ENCODE measurements at regions not wholly inside any gene's neighbourhood (a gene's known extent, or its start where the extent isn't known, plus 50 kb on each side); places are given as distances from the start of the nearest gene placed in this dataset.

GRCh38 chr11:45463541-45463940 lies 177.4 kb upstream of the SYT13 start:
- Histone ChIP-seq H4K20me1 (ENCODE audit: insufficient read depth, low read length) (no peaks in the 10 kb centered on the region), H3K4me1 (ENCODE audit: low read length) (no peaks in the 10 kb centered on the region), H3F3A (ENCODE audit: insufficient read depth, low read length) (no peaks in the 10 kb centered on the region), H3K4me3 (ENCODE audit: low read length) (no peak overlapping the region), H3K9ac (ENCODE audit: low read length) (no peak overlapping the region), H3K27ac (ENCODE audit: low read length) (no peak overlapping the region), H3K36me3 (replicated peaks; ENCODE audit: insufficient read depth, low read length) (no peaks in the 10 kb centered on the region), H3K9me3 (replicated peaks; ENCODE audit: insufficient read depth, low read length) (no peaks in the 10 kb centered on the region), H3K79me2 (ENCODE audit: low read length) (no peaks in the 10 kb centered on the region), H2AFZ (ENCODE audit: low read length) (no peak overlapping the region), H3K27me3 (replicated peaks; ENCODE audit: insufficient read depth, low read length) (no peaks in the 10 kb centered on the region; the same call in 1 of the 2 replicates), H3K4me2 (ENCODE audit: low read depth, low read length) (no peak overlapping the region), H3K9me2 (replicated peaks; ENCODE audit: insufficient read depth, low read length) (no peaks in the 10 kb centered on the region)
- TF ChIP-seq EZH2 (optimal IDR thresholded peaks at IDR 0.05; ENCODE audit: low read depth, low read length) (no peak), CTCF (IDR thresholded peaks at IDR 0.05; ENCODE audit: low read length) (no peak), EZH2phosphoT487 (IDR thresholded peaks at IDR 0.05; ENCODE audit: low read length) (no peak)
- DNase-seq = no peak

GRCh38 chr11:45461514-45461913 lies 175.4 kb upstream of the SYT13 start:
- DNase-seq = no peak
- Histone ChIP-seq H3K27ac (ENCODE audit: low read length) (no peak overlapping the region), H3K9me3 (replicated peaks; ENCODE audit: insufficient read depth, low read length) (no peaks in the 10 kb centered on the region), H3K4me1 (ENCODE audit: low read length) (no peaks in the 10 kb centered on the region), H2AFZ (ENCODE audit: low read length) (no peak overlapping the region), H3K27me3 (replicated peaks; ENCODE audit: insufficient read depth, low read length) (no peaks in the 10 kb centered on the region; the same call in 1 of the 2 replicates), H3K79me2 (ENCODE audit: low read length) (no peaks in the 10 kb centered on the region), H3K36me3 (replicated peaks; ENCODE audit: insufficient read depth, low read length) (no peaks in the 10 kb centered on the region), H3K4me3 (ENCODE audit: low read length) (no peak overlapping the region), H3K9ac (ENCODE audit: low read length) (no peak overlapping the region), H3F3A (ENCODE audit: insufficient read depth, low read length) (no peaks in the 10 kb centered on the region), H4K20me1 (ENCODE audit: insufficient read depth, low read length) (no peaks in the 10 kb centered on the region), H3K4me2 (ENCODE audit: low read depth, low read length) (no peak overlapping the region), H3K9me2 (replicated peaks; ENCODE audit: insufficient read depth, low read length) (no peaks in the 10 kb centered on the region)
- TF ChIP-seq EZH2phosphoT487 (IDR thresholded peaks at IDR 0.05; ENCODE audit: low read length) (no peak), EZH2 (optimal IDR thresholded peaks at IDR 0.05; ENCODE audit: low read depth, low read length) (no peak), CTCF (IDR thresholded peaks at IDR 0.05; ENCODE audit: low read length) (no peak)

GRCh38 chr11:45459491-45459890 lies 173.3 kb upstream of the SYT13 start:
- Histone ChIP-seq H3K4me1 (ENCODE audit: low read length) (no peaks in the 10 kb centered on the region), H3K9me2 (replicated peaks; ENCODE audit: insufficient read depth, low read length) (no peaks in the 10 kb centered on the region), H3F3A (ENCODE audit: insufficient read depth, low read length) (no peaks in the 10 kb centered on the region), H3K79me2 (ENCODE audit: low read length) (no peaks in the 10 kb centered on the region), H3K4me2 (ENCODE audit: low read depth, low read length) (no peak overlapping the region), H3K9me3 (replicated peaks; ENCODE audit: insufficient read depth, low read length) (no peaks in the 10 kb centered on the region), H2AFZ (ENCODE audit: low read length) (no peak overlapping the region), H3K27me3 (replicated peaks; ENCODE audit: insufficient read depth, low read length) (no peaks in the 10 kb centered on the region), H3K27ac (ENCODE audit: low read length) (no peak overlapping the region), H4K20me1 (ENCODE audit: insufficient read depth, low read length) (no peaks in the 10 kb centered on the region), H3K9ac (ENCODE audit: low read length) (no peak overlapping the region), H3K4me3 (ENCODE audit: low read length) (no peak overlapping the region), H3K36me3 (replicated peaks; ENCODE audit: insufficient read depth, low read length) (no peaks in the 10 kb centered on the region)
- no peak for DNase-seq
- TF ChIP-seq EZH2phosphoT487 (IDR thresholded peaks at IDR 0.05; ENCODE audit: low read length) (no peak), CTCF (IDR thresholded peaks at IDR 0.05; ENCODE audit: low read length) (no peak), EZH2 (optimal IDR thresholded peaks at IDR 0.05; ENCODE audit: low read depth, low read length) (no peak)

All from MM.1S (cell line).